ENCODE measurements at regions not wholly inside any gene's neighbourhood (a gene's known extent, or its start where the extent isn't known, plus 50 kb on each side); places are given as distances from the start of the nearest gene placed in this dataset.
"Not testable (repeated sequence)": the region's sequence is repeated elsewhere in the genome, so short reads cannot be mapped to it uniquely, and the experiment has no call there.

DNA sequence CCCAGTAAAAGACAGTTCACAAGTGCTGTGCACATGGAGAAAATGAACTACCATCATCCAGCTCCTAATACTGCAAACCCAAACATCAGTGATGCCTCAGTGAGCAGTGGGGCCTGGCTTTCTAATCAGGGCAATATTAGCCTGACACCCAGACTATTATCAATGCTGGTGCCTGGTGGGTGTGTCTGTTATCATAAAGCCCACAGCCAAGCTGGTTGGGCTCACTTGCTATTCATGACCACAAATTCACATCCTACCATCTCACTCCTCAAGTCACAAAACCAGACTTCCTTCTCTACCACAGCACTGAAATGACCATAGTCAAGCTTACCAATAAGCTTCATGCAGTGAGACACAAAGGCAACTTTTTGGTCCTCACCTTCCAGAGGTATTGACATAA, 180.8 kb upstream of the PLN start:
- DNase-seq: no peak

- DNase-seq: no peak
Observed at GRCh38 chr6:118370722-118371121, 177.4 kb upstream of the PLN start.

- DNase-seq: no peak
Observed at GRCh38 chr6:118371955-118372354, 176.1 kb upstream of the PLN start.

GRCh38 chr6:118372413-118372812, 175.7 kb upstream of the PLN start:
- DNase-seq: no peak

GRCh38 chr6:118377711-118378414, 170.2 kb upstream of the PLN start:
- DNase-seq: no peak

- not testable (repeated sequence) for DNase-seq
Observed at GRCh38 chr6:118380620-118381019, 167.5 kb upstream of the PLN start.

DNA sequence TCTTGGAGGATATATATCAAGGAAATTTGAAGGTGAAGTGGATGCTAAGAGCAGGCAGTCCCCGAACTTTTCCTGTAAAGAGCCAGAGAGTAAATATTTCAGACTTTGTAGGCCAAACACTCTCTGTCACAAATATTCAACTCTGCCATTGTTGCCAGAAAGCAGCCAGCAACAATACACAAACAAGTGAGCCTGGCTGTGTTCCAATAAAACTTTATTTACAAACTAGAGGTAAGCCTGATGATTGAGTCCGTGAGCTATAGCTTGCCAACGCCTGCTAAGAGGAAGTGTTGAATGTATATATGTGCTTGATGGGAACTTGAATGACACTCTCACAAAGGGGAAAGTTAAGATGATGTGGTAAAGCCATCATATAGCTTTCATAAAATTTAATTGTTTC, 166.0 kb upstream of the PLN start:
- DNase-seq: no peak

DNA sequence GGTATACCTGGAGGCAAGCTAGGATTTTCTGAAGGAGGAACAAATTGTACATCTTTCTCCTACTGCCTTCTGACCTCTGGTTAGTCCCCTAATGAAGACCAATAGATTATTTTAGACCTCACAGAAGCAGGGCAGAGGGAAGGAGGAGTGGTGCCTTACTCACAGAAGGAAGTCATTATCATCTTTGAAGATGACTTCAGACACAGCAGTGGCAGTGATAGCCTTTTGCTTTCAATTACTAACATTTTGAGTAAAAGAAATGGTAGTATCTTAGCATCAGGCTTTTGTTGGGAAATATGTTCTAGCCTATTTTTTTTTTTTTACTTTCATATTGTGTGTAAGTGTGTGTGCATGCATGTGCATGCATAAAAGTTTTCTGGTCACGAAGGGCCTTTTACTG, 164.2 kb upstream of the PLN start:
- no peak for DNase-seq

DNA sequence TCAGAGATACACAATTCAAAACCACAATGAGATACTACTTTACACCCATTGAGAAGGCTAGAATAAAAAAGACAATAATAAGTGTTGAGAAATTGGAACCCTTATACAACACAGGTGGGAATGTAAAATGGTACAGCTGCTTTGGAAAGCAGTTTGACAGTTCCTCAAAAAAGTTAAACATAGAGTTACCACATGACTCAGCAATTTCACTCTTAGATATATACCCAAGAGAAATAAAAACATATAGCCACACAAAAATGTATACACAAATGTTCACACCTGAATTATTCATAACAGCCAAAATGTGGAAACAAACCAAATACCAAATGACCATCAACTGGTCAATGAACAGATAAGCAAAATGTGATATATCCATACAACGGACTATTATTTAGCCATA, 161.1 kb upstream of the PLN start:
- DNase-seq: no peak

DNA sequence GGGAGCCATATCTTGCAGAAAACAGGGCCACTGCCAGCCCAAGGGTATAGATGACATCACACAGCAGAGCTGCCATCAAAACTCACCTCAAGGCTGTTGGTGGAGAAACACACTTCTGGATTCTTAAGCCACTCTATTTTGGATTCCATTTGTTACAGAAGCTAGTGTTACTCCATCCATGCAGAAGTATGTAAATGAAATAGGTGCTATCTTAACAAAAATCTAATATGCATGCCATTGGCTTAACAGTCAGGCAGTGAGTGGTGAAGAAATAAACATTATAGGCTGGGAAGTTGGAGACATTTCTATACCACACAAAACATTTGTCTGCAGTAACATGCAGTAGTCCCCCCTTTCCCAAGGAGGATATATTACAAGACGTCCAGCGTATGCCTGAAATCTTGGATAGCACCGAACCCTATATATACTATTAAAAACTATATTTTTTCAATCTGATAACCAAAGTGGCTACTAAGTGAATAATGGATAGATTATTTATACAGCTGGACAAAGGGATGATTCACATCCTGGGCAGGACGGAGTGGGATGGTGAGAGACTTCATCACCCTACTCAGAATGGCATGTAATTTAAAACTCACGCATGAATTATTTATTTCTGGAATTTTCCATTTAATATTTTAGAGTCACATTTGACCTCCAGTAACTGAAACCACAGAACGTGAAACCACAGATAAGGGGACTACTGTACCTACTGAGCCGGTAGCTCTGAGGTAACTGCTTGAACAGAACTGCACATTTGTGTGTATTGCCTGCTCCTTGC, 160.0 kb upstream of the PLN start:
- DNase-seq: peak; percentile 80

DNA sequence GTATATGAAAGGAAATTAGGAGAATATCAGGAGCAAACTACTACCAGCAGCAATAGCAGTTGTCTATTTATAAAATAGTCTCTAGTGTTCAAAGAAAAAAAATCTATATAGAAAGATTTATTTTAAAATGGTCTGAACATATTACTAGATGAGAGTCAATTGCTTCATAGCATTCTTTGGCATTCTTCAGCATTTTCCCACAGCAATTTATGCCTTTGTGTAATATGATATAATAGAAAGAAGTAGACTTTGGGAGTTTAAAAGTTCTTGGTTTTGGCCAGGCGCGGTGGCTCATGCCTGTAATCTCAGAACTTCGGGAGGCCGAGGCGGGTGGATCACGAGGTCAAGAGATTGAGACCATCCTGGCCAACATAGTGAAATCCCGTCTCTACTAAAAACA, 157.0 kb upstream of the PLN start:
- no peak for DNase-seq

DNA sequence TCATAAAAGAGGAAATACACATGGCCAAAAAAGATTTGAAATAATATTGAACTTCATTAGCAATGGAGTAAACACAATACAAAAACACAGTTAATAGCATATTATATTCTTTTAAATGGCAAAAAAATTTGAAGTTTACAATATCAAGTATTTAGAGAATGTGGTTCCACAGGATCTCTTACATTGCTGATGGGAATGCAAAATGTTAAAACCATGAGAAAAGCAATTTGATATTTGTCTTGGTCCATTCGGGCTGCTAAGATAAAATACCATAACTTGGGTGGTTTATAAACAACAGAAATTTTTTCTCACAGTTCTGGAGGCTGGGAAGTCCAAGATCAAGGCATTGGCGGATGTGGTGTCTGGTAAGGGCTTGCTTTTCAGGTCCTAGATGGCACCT, 154.0 kb upstream of the PLN start:
- no peak for DNase-seq

DNA sequence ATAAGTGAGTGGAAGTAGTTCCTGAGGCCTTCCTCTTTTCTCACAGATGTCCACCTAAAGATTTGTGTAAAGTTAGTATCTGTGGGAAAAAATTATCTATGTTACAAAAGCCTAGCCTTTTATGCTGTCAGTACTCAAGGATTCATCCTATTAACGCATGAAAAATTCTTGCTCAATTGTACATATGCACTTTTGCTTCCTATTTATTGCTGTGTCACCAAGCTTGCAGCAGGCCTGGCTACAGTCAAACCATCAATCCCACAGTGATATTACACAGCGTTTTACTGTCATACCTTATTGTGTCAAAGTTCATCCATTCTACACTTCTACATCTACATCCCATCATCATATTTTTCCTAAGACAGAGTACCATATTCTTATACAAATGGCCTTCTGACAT, 151.1 kb upstream of the PLN start:
- no peak for DNase-seq

- DNase-seq: no peak
Observed at GRCh38 chr6:118397671-118398465, 150.2 kb upstream of the PLN start.

- DNase-seq: no peak
Observed at GRCh38 chr6:118400098-118400497, 148.0 kb upstream of the PLN start.

DNA sequence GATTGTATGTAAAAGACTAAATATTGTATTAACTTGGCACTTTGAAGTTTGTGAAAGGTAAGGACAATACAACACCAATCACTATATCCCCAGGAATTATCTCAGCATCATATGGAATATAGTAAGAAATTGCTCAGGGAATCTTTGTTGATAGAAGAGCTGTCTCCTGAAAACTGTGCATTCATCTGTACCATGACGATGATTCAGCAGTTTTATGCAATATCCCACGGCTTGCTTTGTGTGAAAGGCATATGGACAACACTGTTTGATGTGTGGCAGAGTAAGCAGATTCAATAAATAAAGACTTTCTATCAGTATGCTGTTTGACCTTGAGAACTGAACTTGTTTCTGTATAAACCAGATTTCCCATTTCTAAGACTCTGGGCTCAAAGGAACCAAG, 147.5 kb upstream of the PLN start:
- DNase-seq: no peak

DNA sequence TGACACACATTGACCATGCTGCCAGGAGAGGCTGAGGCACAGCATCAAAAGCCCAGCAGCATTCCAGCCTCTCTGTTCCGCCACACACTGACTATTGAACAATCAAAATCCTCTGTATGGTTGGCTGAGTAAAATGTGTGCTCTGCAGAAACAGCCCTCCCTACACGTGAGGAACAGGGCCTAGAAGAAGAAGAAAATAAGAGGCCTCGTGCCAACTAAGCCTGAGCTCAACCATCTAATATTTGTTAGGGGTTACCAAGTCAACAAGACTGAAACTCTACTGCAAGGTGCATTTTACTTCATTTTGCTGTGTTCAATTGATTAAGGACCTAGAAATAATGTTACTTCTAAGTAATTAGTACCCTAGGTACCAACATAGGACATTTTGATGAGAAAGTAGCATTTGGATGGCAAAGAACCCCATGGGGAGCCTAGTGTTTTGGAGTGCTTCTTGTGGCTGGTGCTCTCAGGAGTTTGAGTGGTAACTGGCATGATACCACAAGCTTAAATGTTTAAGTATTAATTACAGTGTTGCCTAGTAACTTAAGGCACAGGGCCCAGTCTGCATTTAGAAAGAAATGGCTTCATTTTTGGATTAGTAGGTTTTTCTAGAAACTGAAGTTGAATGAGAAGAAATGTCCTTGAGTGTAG, 146.6 kb upstream of the PLN start:
- DNase-seq: no peak

DNA sequence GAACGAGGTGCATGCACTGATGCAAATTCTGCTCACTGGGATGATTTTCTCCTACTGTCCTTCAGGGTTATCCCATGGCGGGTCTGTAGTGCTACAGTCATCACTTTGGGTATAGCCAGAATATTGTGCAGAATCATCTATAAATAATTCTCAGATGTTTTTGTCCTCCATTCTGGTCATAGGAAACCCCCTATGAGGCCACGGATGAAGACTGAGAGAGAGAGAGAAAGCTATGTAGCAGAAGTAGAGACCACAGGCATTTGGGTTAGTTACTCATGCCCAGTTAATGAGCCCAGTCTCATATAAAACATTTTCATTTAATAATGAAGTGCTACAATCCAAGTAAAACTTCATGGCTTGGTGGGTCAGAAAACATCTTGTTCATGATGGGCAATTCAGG, 145.1 kb upstream of the PLN start:
- no peak for DNase-seq

GRCh38 chr6:118408863-118409262, 139.2 kb upstream of the PLN start:
- DNase-seq: no peak

DNA sequence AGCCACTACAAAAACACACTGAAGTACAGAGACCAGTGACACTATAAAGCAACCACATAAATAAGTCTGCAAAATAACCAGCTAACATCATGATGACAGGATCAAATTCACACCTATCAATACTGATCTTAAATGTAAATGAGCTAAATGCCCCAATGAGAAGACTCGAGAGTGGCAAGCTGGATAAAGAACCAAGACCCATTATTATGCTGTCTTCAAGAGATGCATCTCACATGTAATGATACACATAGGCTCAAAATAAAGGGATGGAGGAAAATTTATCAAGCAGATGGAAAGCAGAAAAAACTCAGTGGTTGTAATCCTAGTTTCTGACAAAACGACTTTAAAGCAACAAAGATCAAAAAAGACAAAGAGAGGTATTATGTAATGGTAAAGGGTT, 138.1 kb upstream of the PLN start:
- DNase-seq: no peak
